Epidermal melanocyte (primary cell): ENCODE measurements at regions not wholly inside any gene's neighbourhood (a gene's known extent, or its start where the extent isn't known, plus 50 kb on each side); places are given as distances from the start of the nearest gene placed in this dataset.

Experiments used
- DNase-seq: peaks from one replicate; pipeline ENCODE4 v3.0.0; 2011; ENCODE audit warnings: low spot score; ENCODE audit not compliant: insufficient read length

- no peak for DNase-seq
Observed at GRCh38 chr3:30354513-30354912, 251.9 kb upstream of the TGFBR2 start.

- no peak for DNase-seq
Observed at GRCh38 chr3:30354972-30355371, 251.4 kb upstream of the TGFBR2 start.

GRCh38 chr3:30355622-30356021 is 250.8 kb upstream of the TGFBR2 start:
- DNase-seq, result no peak

GRCh38 chr3:30356866-30357753 is 249.3 kb upstream of the TGFBR2 start:
- no peak for DNase-seq

- no peak for DNase-seq
Observed at GRCh38 chr3:30357897-30358296, 248.5 kb upstream of the TGFBR2 start.

GRCh38 chr3:30358871-30359270 is 247.5 kb upstream of the TGFBR2 start:
- DNase-seq, result no peak

- no peak for DNase-seq
Observed at GRCh38 chr3:30368978-30369377, 237.4 kb upstream of the TGFBR2 start.

- no peak for DNase-seq
Observed at GRCh38 chr3:30370681-30371271, 235.6 kb upstream of the TGFBR2 start.

- DNase-seq, result no peak
Observed at GRCh38 chr3:30372837-30373236, 233.6 kb upstream of the TGFBR2 start.

GRCh38 chr3:30384546-30385072 is 221.8 kb upstream of the TGFBR2 start:
- no peak for DNase-seq

- DNase-seq, result no peak
Observed at GRCh38 chr3:30393079-30393478, 213.3 kb upstream of the TGFBR2 start.

- DNase-seq, result no peak
Observed at GRCh38 chr3:30397030-30397429, 209.4 kb upstream of the TGFBR2 start.

GRCh38 chr3:30399394-30400181 is 206.8 kb upstream of the TGFBR2 start:
- no peak for DNase-seq

GRCh38 chr3:30400926-30401325 is 205.5 kb upstream of the TGFBR2 start:
- no peak for DNase-seq

- DNase-seq, result peak; percentile 34
Observed at GRCh38 chr3:30401971-30402370, 204.4 kb upstream of the TGFBR2 start.

GRCh38 chr3:30407651-30408050 is 198.8 kb upstream of the TGFBR2 start:
- no peak for DNase-seq

- DNase-seq, result no peak
Observed at GRCh38 chr3:30408105-30408557, 198.3 kb upstream of the TGFBR2 start.

GRCh38 chr3:30418443-30418842 is 188.0 kb upstream of the TGFBR2 start:
- no peak for DNase-seq

- DNase-seq, result no peak
Observed at GRCh38 chr3:30421266-30421665, 185.1 kb upstream of the TGFBR2 start.

- DNase-seq, result no peak
Observed at GRCh38 chr3:30426293-30426993, 180.0 kb upstream of the TGFBR2 start.

GRCh38 chr3:30428251-30428650 is 178.2 kb upstream of the TGFBR2 start:
- DNase-seq, result no peak
